ENCODE measurements at regions not wholly inside any gene's neighbourhood (a gene's known extent, or its start where the extent isn't known, plus 50 kb on each side); places are given as distances from the start of the nearest gene placed in this dataset.

DNA sequence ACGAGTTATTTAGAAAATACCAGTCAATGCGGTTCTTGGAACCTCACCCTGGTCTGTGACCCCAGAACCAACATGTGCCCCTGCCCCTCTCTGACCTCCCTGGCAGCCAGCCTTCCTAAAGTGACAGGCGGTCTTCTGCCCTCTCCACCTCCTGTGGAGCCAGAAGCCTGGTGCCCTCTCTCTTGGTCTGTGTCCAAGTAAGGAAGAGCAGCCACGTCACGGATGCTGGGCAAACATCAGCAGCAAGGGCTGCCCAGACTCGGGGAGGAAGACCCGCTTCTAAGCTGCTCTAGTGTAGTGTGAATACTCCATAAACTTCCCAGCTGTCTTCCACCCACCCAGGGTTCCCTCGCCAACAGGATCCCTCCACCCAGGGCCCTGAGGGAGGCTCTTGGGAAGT lies 272.4 kb downstream of the BMP7 start:
- intact Hi-C loops (cut with micrococcal nuclease) = no loop called here

- intact Hi-C loops (cut with micrococcal nuclease) = loop anchor here (1.0 kb wide), 1 partner anchor 445 kb away; no protein-coding TSS in a partner anchor
Measured at GRCh38 chr20:56995149-56995548, 271.3 kb downstream of the BMP7 start.

DNA sequence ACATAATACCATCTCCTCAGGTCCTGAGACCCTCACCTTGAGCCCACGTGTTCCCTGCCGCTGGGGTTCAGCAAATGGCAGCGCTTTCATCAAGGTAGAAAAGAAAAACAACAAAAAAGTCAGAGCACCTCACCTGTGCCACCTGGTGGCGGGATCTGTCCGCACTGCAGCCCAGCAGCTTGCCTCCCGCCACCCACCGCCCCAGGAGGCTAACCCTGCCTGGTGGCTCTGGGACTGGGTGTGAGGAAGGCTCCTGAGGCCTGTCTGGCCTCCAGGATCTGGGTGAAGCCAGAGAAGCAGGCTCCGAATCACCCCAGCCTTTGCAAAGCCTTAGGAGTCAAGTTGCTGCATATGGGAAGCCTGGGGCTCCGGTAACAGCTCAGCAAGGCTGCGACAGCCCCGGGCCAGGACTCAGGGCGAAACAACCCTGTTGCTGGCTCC lies 270.8 kb downstream of the BMP7 start:
- intact Hi-C loops (cut with micrococcal nuclease) = loop anchor here (1.0 kb wide), 1 partner anchor 445 kb away; no protein-coding TSS in a partner anchor

- intact Hi-C loops (cut with micrococcal nuclease) = no loop called here
Measured at GRCh38 chr20:56996533-56996932, 269.9 kb downstream of the BMP7 start.

GRCh38 chr20:56998438-56998837 lies 268.0 kb downstream of the BMP7 start:
- intact Hi-C loops (cut with micrococcal nuclease) = no loop called here

DNA sequence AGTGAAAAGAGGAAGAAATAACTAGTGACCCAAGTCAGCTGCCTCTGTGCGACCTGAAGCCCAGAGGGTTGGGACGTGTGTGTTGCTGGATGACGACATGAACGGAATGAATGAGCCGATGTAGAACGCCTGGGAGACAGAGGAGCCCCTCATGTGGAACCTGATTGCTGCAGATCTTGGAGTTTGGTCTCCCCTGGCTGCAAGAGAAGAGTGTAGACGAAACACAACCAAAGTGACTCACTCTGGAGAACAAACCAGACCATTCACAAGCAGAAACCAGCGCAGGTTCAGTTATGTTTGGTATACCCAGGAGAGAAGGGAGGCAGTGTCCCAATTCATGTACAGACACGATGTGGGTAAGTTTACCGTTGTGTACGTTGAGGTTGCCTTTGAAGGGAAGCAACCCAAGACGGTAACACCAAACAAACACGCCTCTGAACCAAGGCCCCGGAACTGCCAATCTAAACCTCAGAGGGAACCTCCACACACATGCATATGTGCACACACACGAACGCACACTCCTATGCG lies 265.9 kb downstream of the BMP7 start:
- intact Hi-C loops (cut with micrococcal nuclease) = no loop called here

DNA sequence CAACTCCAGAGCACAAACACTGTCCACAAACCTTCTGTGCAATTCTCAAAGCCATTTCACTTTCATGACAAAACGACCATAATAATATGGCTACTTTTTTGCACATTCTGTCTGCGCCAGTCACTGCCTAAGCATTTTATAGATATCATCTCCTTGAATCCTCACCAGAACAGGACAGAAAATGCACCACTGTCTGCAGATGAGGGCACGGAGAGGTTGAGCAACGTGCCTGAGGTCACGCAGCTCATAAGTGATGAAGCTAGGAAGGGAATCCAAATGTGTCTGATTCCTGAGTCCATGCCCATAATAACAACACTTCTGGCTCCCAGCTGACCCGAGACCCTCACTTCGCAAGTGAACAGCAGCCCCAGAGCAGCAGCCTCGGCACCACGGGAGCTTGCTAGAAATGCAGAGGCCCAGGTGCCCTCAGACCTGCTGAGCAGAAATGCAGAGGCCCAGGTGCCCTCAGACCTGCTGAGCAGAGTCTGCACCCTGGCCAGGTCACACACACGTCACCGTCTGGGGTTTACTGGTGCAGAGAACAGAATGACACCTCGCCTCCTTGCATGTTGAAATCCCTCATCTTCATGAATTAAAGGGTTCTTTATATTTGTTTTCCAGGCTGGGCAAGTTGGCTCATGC lies 265.2 kb downstream of the BMP7 start:
- intact Hi-C loops (cut with micrococcal nuclease) = no loop called here

DNA sequence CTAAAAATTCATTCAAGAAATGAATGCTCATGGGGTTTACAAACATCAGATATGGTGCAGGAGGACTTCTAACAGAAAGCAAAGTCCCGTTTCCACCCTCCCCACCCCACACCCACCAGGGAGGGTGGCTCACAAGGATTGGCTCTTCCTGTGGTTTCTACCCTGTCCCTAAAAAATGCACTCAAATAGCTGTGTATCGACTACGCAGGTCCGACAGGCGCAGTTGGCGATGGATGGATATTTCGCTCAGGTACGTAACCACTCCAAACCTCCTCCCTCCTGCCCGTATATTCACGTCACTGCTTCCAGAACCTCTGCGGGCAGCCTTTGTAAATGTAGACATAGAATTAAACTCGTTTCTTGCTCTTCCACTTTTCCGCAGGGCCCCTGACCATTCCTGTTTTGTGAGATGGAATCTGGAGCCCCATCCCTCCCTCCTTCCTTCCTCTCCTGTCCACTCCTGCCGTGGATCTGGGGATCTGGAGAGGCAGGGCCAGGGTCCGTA lies 264.3 kb downstream of the BMP7 start:
- intact Hi-C loops (cut with micrococcal nuclease) = no loop called here

DNA sequence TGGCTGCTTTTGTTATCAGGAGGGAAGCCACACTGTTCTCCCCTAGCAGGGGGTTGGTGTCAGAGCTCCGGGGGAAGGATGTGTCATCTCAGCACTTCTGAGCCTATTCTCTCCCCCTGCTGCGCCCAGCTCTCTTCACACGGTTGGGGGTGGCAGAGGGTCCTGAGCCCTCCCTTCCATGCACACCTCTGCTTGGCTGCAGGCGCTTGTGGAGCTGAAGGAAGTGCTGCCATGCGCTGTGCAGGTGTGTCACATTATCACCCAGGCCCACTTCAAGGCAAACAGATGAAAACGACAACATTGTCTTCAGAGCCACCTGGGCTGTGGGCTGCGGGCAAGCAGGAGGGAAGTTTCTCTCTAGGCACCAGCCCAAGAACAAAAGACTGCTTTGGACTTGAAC lies 263.4 kb downstream of the BMP7 start:
- intact Hi-C loops (cut with micrococcal nuclease) = no loop called here

GRCh38 chr20:57004416-57004815 lies 262.0 kb downstream of the BMP7 start:
- intact Hi-C loops (cut with micrococcal nuclease) = no loop called here

DNA sequence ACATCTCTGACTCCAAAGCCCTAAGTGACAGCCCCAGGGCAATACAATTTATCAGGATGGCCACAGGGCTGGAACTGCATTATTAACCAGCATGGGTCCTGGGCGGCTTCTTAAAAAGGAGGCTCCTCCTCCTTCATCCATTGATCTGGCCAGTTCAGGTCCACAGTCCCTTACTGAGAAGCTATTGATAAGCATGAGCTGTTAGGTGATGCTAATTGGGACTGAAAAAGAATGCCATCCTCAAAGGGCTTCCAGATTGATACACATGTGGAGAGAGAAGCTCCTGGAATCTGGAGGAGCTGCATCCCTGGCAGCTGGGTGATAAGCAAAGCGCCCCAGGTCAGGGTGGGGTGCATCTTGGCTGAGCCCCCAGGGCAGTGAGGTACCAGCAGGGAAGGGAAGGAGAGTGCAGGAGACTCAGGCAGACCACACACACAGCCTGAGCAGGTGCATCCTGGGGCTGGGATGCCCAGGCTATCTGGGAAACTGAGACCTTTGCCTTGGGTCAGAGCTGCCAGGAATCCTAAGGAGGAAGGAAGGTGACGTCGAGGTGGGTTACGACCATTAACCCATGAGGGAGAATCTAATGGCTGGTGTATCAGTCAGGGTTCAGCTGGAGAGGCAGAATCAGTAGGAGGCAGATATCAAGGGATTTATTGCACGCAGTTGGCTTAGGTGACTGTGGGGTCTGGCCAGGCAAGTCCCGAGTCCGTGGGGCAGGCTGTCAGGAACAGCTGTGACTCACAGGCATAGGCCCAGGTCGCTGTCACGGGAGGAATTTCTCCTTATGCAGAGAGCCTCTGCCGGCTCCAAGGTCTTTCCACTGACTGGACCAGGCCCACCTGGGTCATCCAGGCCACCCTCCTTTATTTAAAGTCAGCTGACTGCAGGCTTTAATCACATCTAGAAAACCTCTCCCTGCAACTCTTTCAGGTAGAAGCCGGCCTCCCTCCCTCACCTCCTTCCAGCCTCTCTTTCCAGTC lies 261.2 kb downstream of the BMP7 start:
- intact Hi-C loops (cut with micrococcal nuclease) = no loop called here

DNA sequence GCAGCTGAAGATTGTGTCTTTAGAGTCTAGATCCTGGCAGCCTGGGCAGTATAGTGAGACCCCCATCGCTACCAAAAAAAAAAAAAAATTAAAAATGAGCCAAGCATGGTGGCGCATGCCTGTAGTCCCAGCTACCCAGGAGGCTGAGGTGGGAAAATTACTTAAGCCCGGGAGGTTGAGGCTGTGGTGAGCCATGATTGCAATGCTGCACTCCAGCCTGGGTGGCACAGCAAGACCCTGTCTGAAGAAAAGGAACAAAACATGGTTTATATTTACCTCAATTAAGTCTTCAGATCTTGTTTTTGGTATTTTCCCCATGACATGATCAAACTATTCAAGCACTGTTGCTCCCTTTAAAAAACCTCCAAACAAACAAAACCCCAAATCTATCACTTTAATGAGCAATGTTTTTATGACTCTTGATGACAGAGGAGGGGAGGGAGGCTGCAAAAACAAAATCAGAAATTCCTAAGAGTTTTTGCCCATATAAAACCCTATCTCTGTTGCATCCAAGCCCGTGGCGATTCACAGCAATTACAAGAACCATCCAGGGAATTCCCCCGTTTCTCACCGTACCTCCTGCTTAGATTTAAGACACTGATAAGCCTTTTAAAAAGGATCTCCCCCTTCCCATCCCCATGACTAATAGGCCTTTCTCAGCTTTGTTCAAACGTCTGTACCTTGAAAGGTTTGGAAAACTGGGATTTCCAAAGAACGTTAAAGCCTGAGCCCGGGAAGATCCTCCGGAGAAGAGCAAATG lies 259.9 kb downstream of the BMP7 start:
- intact Hi-C loops (cut with micrococcal nuclease) = no loop called here

- intact Hi-C loops (cut with micrococcal nuclease) = no loop called here
Measured at GRCh38 chr20:57007171-57007540, 259.3 kb downstream of the BMP7 start.

GRCh38 chr20:57008217-57008616 lies 258.2 kb downstream of the BMP7 start:
- intact Hi-C loops (cut with micrococcal nuclease) = no loop called here

GRCh38 chr20:57009355-57009754 lies 257.1 kb downstream of the BMP7 start:
- intact Hi-C loops (cut with micrococcal nuclease) = no loop called here

DNA sequence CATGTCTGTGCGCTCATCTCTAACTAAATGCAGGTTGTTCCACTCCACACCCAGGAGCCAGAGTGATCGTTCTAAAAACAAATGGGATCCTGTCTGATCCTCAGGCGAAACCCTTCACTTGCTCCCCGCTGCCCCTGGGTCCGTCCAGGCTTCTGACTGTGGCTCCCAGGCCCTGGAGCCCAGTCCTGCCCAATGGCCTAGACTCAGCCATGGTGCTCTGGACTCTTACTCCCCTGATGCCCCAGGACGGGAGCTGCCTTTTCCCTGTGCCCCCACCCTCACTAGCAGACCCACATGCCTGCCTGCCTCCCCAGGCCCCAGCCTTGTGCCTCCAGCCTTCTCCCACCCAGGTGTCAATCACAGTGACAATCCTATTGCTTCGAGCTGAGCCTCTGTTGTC lies 256.7 kb downstream of the BMP7 start:
- intact Hi-C loops (cut with micrococcal nuclease) = no loop called here

GRCh38 chr20:57012691-57013090 lies 253.8 kb downstream of the BMP7 start:
- intact Hi-C loops (cut with micrococcal nuclease) = no loop called here

- intact Hi-C loops (cut with micrococcal nuclease) = no loop called here
Measured at GRCh38 chr20:57013217-57013616, 253.2 kb downstream of the BMP7 start.

GRCh38 chr20:57013741-57014140 lies 252.7 kb downstream of the BMP7 start:
- intact Hi-C loops (cut with micrococcal nuclease) = no loop called here

DNA sequence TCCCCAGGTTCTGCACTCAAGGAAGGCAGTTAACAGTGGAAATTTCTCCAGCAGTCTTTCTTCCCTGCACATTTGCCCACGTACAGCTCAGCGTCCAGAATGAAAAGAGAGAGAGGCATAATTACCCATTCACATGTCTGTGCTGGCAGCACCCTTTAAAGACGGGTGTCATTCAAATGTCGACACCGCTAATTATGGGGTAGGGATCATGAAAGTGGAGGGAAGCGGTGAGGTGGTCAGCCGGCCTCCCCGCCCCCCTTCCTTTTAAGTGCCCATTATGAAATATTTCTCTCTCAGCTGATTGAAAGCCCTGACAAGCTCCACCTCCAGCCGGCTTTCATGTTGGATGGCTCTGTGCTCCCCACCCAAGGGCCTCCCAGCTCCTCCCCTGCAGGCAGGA lies 246.1 kb downstream of the BMP7 start:
- intact Hi-C loops (cut with micrococcal nuclease) = no loop called here

GRCh38 chr20:57022306-57022705 lies 244.1 kb downstream of the BMP7 start:
- intact Hi-C loops (cut with micrococcal nuclease) = no loop called here

All from T-helper 1 cell treated with Interleukin-12 subunit alpha and Interleukin-12 subunit beta and Interleukin-4 antibody, amounts not matched to agents 30 ng/mL and 1 ng/mL, for 36 hours (primary cell).